ENCODE measurements at regions not wholly inside any gene's neighbourhood (a gene's known extent, or its start where the extent isn't known, plus 50 kb on each side); places are given as distances from the start of the nearest gene placed in this dataset.

DNA sequence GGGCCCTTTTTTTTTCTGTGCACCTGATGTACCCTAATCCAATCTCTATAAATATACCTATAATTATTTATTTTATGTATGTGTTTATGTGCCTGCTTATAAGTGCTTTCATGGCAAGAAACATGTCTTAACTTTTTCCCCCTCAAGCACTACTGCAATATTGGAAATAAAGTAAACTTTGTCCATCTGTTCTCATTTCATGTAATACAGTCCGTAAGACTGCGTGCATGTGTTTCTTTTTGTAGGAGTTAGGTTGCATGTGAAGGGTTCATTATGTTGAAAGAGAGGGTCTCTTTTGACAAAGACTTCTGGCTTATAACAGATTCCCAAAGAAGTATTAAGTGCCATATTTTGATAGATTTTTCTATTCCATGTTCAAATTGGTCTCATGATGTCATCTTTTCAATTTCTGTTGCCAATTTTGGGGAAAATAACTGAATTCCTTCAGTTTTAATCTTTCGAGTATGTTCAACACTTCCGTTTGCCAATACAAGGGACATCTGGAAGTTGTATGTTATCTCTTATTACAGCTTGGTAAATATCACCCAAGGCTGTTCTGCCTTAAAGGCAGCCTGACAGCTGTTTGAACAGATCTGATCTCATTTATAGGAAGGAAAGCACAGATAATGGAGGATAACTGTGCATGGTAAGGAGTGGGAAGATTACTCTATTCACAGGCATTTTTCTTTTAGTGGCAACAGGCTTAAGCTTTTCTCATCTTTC, 273.1 kb upstream of the SGO1 start:
- ATAC-seq, result no peak
- no peak for TF ChIP-seq PPARA (CRISPR knock-in tag; IDR thresholded peaks at IDR 0.05; ENCODE audit: borderline replicate concordance)
- TF ChIP-seq, protein P1, sequence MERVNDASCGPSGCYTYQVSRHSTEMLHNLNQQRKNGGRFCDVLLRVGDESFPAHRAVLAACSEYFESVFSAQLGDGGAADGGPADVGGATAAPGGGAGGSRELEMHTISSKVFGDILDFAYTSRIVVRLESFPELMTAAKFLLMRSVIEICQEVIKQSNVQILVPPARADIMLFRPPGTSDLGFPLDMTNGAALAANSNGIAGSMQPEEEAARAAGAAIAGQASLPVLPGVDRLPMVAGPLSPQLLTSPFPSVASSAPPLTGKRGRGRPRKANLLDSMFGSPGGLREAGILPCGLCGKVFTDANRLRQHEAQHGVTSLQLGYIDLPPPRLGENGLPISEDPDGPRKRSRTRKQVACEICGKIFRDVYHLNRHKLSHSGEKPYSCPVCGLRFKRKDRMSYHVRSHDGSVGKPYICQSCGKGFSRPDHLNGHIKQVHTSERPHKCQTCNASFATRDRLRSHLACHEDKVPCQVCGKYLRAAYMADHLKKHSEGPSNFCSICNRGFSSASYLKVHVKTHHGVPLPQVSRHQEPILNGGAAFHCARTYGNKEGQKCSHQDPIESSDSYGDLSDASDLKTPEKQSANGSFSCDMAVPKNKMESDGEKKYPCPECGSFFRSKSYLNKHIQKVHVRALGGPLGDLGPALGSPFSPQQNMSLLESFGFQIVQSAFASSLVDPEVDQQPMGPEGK (CRISPR knock-in tag; IDR thresholded peaks at IDR 0.05; ENCODE audit: borderline replicate concordance), result no peak
- TF ChIP-seq TCF4 (CRISPR knock-in tag; IDR thresholded peaks at IDR 0.05; ENCODE audit: borderline replicate concordance), result peak; percentile 76
- no peak for TF ChIP-seq ZFP3 (CRISPR knock-in tag; IDR thresholded peaks at IDR 0.05)
- TF ChIP-seq ISL1 (CRISPR knock-in tag; IDR thresholded peaks at IDR 0.05), result no peak
- TF ChIP-seq GLIS3 (CRISPR knock-in tag; IDR thresholded peaks at IDR 0.05), result no peak

DNA sequence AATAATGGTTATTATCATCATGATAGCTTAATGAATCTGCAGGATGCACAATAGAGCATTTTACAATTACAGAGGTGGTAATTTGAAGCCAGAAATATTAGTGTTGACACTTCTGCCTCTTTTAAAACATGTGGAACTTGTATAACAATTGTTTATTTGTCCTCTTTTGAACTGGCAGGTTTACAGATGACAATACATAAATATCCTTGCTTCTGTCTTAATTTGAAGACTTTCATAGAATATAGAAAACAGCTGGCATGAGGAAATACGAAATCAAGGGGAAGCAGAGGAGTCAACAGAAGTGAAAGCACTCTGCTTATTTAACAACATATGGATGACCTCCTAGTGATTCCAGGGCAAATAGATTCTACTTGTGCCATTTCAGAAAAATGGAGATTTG, 270.5 kb upstream of the SGO1 start:
- TF ChIP-seq, protein P2, sequence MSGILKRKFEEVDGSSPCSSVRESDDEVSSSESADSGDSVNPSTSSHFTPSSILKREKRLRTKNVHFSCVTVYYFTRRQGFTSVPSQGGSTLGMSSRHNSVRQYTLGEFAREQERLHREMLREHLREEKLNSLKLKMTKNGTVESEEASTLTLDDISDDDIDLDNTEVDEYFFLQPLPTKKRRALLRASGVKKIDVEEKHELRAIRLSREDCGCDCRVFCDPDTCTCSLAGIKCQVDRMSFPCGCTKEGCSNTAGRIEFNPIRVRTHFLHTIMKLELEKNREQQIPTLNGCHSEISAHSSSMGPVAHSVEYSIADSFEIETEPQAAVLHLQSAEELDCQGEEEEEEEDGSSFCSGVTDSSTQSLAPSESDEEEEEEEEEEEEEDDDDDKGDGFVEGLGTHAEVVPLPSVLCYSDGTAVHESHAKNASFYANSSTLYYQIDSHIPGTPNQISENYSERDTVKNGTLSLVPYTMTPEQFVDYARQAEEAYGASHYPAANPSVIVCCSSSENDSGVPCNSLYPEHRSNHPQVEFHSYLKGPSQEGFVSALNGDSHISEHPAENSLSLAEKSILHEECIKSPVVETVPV (CRISPR knock-in tag; IDR thresholded peaks at IDR 0.05), result no peak
- TF ChIP-seq ZFP3 (CRISPR knock-in tag; IDR thresholded peaks at IDR 0.05), result no peak
- TF ChIP-seq ESRRG (CRISPR knock-in tag; IDR thresholded peaks at IDR 0.05), result no peak
- no peak for TF ChIP-seq SNAI2 (CRISPR knock-in tag; IDR thresholded peaks at IDR 0.05)
- TF ChIP-seq CSDC2 (CRISPR knock-in tag; IDR thresholded peaks at IDR 0.05), result no peak
- TF ChIP-seq, protein P3, sequence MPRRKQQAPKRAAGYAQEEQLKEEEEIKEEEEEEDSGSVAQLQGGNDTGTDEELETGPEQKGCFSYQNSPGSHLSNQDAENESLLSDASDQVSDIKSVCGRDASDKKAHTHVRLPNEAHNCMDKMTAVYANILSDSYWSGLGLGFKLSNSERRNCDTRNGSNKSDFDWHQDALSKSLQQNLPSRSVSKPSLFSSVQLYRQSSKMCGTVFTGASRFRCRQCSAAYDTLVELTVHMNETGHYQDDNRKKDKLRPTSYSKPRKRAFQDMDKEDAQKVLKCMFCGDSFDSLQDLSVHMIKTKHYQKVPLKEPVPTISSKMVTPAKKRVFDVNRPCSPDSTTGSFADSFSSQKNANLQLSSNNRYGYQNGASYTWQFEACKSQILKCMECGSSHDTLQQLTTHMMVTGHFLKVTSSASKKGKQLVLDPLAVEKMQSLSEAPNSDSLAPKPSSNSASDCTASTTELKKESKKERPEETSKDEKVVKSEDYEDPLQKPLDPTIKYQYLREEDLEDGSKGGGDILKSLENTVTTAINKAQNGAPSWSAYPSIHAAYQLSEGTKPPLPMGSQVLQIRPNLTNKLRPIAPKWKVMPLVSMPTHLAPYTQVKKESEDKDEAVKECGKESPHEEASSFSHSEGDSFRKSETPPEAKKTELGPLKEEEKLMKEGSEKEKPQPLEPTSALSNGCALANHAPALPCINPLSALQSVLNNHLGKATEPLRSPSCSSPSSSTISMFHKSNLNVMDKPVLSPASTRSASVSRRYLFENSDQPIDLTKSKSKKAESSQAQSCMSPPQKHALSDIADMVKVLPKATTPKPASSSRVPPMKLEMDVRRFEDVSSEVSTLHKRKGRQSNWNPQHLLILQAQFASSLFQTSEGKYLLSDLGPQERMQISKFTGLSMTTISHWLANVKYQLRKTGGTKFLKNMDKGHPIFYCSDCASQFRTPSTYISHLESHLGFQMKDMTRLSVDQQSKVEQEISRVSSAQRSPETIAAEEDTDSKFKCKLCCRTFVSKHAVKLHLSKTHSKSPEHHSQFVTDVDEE (CRISPR knock-in tag; IDR thresholded peaks at IDR 0.05), result no peak
- no peak for TF ChIP-seq PPARA (CRISPR knock-in tag; IDR thresholded peaks at IDR 0.05; ENCODE audit: borderline replicate concordance)
- TF ChIP-seq, protein P4, sequence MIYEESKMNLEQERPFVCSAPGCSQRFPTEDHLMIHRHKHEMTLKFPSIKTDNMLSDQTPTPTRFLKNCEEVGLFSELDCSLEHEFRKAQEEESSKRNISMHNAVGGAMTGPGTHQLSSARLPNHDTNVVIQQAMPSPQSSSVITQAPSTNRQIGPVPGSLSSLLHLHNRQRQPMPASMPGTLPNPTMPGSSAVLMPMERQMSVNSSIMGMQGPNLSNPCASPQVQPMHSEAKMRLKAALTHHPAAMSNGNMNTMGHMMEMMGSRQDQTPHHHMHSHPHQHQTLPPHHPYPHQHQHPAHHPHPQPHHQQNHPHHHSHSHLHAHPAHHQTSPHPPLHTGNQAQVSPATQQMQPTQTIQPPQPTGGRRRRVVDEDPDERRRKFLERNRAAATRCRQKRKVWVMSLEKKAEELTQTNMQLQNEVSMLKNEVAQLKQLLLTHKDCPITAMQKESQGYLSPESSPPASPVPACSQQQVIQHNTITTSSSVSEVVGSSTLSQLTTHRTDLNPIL (CRISPR knock-in tag; IDR thresholded peaks at IDR 0.05; ENCODE audit: low read depth), result no peak
- TF ChIP-seq, protein P1 (CRISPR knock-in tag; IDR thresholded peaks at IDR 0.05; ENCODE audit: borderline replicate concordance), result no peak

DNA sequence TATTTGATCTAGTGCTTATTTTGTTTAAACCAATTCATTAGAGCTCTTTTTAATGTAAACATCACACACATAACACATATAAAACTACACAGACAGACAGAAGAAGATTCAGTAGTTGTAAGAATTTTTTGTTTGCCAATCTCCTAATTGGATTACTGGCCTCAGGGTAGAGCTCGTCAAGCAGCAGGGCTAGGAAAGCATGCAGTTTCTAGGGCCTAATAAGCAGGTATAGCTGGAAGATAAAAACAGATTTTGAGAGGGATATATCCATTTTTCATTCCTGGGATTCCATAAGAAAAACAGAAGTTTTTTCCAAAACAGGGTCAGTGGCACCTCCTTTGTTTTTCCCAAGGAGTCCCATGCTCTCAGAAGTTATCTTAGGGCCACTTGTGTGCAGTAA, 265.2 kb upstream of the SGO1 start:
- TF ChIP-seq BACH2 (CRISPR knock-in tag; IDR thresholded peaks at IDR 0.05; ENCODE audit: borderline replicate concordance) (no peak), OSR1 (CRISPR knock-in tag; IDR thresholded peaks at IDR 0.05) (no peak)
- ATAC-seq, result no peak

More for the DNA sequence above, 270.5 kb upstream of the SGO1 start:
- no peak for ATAC-seq

DNA sequence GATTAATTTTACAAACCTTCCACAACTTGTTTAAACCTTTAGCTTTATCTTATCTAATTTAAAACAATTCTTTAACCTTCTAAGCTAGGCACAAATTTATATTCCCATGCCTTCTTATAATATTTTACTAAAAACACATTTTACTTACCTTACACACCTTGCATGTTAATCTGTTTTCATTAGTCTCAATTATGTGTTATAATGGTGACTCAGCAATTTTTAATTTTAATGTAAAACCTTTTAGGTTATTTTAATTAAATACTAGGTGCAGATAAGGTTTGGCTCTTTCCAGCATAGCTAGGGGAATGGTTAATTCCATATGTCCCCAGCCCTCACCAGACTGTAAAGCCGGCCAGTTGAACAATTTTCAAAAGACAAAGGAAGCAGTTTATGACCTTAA, 264.6 kb upstream of the SGO1 start:
- no peak for ATAC-seq
- TF ChIP-seq ZNF70 (CRISPR knock-in tag; IDR thresholded peaks at IDR 0.05) (no peak), SNAI2 (CRISPR knock-in tag; IDR thresholded peaks at IDR 0.05) (no peak), TOX (CRISPR knock-in tag; IDR thresholded peaks at IDR 0.05; ENCODE audit: borderline replicate concordance) (no peak), TCF4 (CRISPR knock-in tag; IDR thresholded peaks at IDR 0.05; ENCODE audit: borderline replicate concordance) (no peak), ZFP30 (CRISPR knock-in tag; IDR thresholded peaks at IDR 0.05) (no peak), ESRRG (CRISPR knock-in tag; IDR thresholded peaks at IDR 0.05) (no peak), ISL1 (CRISPR knock-in tag; IDR thresholded peaks at IDR 0.05) (no peak), GLIS3 (CRISPR knock-in tag; IDR thresholded peaks at IDR 0.05) (no peak), OSR1 (CRISPR knock-in tag; IDR thresholded peaks at IDR 0.05) (no peak), BACH2 (CRISPR knock-in tag; IDR thresholded peaks at IDR 0.05; ENCODE audit: borderline replicate concordance) (no peak), ARNTL (CRISPR knock-in tag; IDR thresholded peaks at IDR 0.05; ENCODE audit: borderline replicate concordance, low read depth) (no peak)
- TF ChIP-seq, protein P1 (CRISPR knock-in tag; IDR thresholded peaks at IDR 0.05; ENCODE audit: borderline replicate concordance), result no peak
- TF ChIP-seq, protein P3 (CRISPR knock-in tag; IDR thresholded peaks at IDR 0.05), result no peak

Data from SK-N-SH treated with all-trans-retinoic acid at 6 μM for 48 hours (cell line).